ENCODE measurements at regions not wholly inside any gene's neighbourhood (a gene's known extent, or its start where the extent isn't known, plus 50 kb on each side); places are given as distances from the start of the nearest gene placed in this dataset.

GRCh38 chr2:30860003-30860725, 52.9 kb upstream of the CAPN13 start:
- Histone ChIP-seq H3K27ac (no peak overlapping the region), H3K4me3 (no peak overlapping the region), H3K4me1 (replicated peaks in 1 of 2) (no peaks in the 10 kb centered on the region)
- 0 to 100% (median 69%) methylated on average over 2 to 6 of the region's 7 CpGs; no CpG with 5 or more reads in 3 of the 10 experiments for WGBS, 10 experiments
- no peak for ATAC-seq (replicated peaks in 6 of 8)
- in situ Hi-C loops (cut with MboI; ENCODE audit: low pct_unique_long_range_greater_than_20kb in 2 of 9, low sequenced_read_pairs in 9 of 9, unreplicated experiment in 9 of 9): loop anchor here in 1 of 9 experiments (10.0 to 25.0 kb wide), 2 partner anchors 135 to 302 kb away; no protein-coding TSS in a partner anchor
